ENCODE measurements at regions not wholly inside any gene's neighbourhood (a gene's known extent, or its start where the extent isn't known, plus 50 kb on each side); places are given as distances from the start of the nearest gene placed in this dataset.
"Not testable (repeated sequence)": the region's sequence is repeated elsewhere in the genome, so short reads cannot be mapped to it uniquely, and the experiment has no call there.

- peak; percentile 82 for TF ChIP-seq CTCF (IDR thresholded peaks at IDR 0.05; ENCODE audit: low read depth, low read length, missing control alignments)
- no peak overlapping the region for H3K4me3 ChIP-seq (ENCODE audit: low read depth, low read length)
- peak; percentile 60 for DNase-seq
- no peaks in the 10 kb centered on the region for H3K27me3 ChIP-seq (replicated peaks)
- no peak overlapping the region for H3K27ac ChIP-seq
- in situ Hi-C loops (cut with HindIII; ENCODE audit: low pct_ligation_motif_present, low sequenced_read_pairs), result no loop called here
- H3K36me3 ChIP-seq (replicated peaks), result no peaks in the 10 kb centered on the region
Measured at GRCh38 chr9:33623658-33624586, 99.9 kb downstream of the ANKRD18B start.

- H3K27me3 ChIP-seq (replicated peaks); DNase-seq; H3K4me3 ChIP-seq (ENCODE audit: low read depth, low read length); H3K36me3 ChIP-seq (replicated peaks); H3K27ac ChIP-seq; in situ Hi-C loops (cut with HindIII; ENCODE audit: low pct_ligation_motif_present, low sequenced_read_pairs): not testable (repeated sequence)
Measured at GRCh38 chr9:33628318-33628717, 104.3 kb downstream of the ANKRD18B start.

GRCh38 chr9:33628865-33629410, 104.9 kb downstream of the ANKRD18B start:
- Histone ChIP-seq H3K27me3 (replicated peaks) (peaks cover 8% of the 10 kb centered on the region), H3K27ac (no peak overlapping the region), H3K36me3 (replicated peaks) (no peaks in the 10 kb centered on the region), H3K4me3 (ENCODE audit: low read depth, low read length) (no peak overlapping the region)
- in situ Hi-C loops (cut with HindIII; ENCODE audit: low pct_ligation_motif_present, low sequenced_read_pairs), result no loop called here
- no peak for DNase-seq
- TF ChIP-seq CTCF (IDR thresholded peaks at IDR 0.05; ENCODE audit: low read depth, low read length, missing control alignments), result no peak

- Histone ChIP-seq H3K27me3 (replicated peaks) (peaks cover 24% of the 10 kb centered on the region), H3K36me3 (replicated peaks) (no peaks in the 10 kb centered on the region), H3K27ac (no peak overlapping the region), H3K4me3 (ENCODE audit: low read depth, low read length) (no peak overlapping the region)
- DNase-seq, result no peak
- in situ Hi-C loops (cut with HindIII; ENCODE audit: low pct_ligation_motif_present, low sequenced_read_pairs), result no loop called here
- TF ChIP-seq CTCF (IDR thresholded peaks at IDR 0.05; ENCODE audit: low read depth, low read length, missing control alignments), result no peak
Measured at GRCh38 chr9:33633636-33634035, 109.6 kb downstream of the ANKRD18B start.

GRCh38 chr9:33637881-33638280, 113.8 kb downstream of the ANKRD18B start:
- in situ Hi-C loops (cut with HindIII; ENCODE audit: low pct_ligation_motif_present, low sequenced_read_pairs), result no loop called here
- H3K27ac ChIP-seq, result no peak overlapping the region
- H3K36me3 ChIP-seq (replicated peaks), result no peaks in the 10 kb centered on the region
- no peak overlapping the region for H3K4me3 ChIP-seq (ENCODE audit: low read depth, low read length)
- peaks cover 33% of the 10 kb centered on the region for H3K27me3 ChIP-seq (replicated peaks)
- no peak for TF ChIP-seq CTCF (IDR thresholded peaks at IDR 0.05; ENCODE audit: low read depth, low read length, missing control alignments)
- no peak for DNase-seq

- in situ Hi-C loops (cut with HindIII; ENCODE audit: low pct_ligation_motif_present, low sequenced_read_pairs), result no loop called here
- Histone ChIP-seq H3K27ac (no peak overlapping the region), H3K36me3 (replicated peaks) (no peaks in the 10 kb centered on the region), H3K4me3 (ENCODE audit: low read depth, low read length) (no peak overlapping the region), H3K27me3 (replicated peaks) (peaks cover 33% of the 10 kb centered on the region)
- DNase-seq, result no peak
- TF ChIP-seq CTCF (IDR thresholded peaks at IDR 0.05; ENCODE audit: low read depth, low read length, missing control alignments), result peak; percentile 6
Measured at GRCh38 chr9:33638391-33638915, 114.4 kb downstream of the ANKRD18B start.

Data from brain microvascular endothelial cell (primary cell).